Right cardiac atrium (tissue), 5 donors: ENCODE measurements at regions not wholly inside any gene's neighbourhood (a gene's known extent, or its start where the extent isn't known, plus 50 kb on each side); places are given as distances from the start of the nearest gene placed in this dataset.
"Not testable (repeated sequence)": the region's sequence is repeated elsewhere in the genome, so short reads cannot be mapped to it uniquely, and the experiment has no call there.

Experiments used
- ATAC-seq, 2 donors: fragments of 200-7000 bp; cut with Tn5 transposase; one replicate each; pipeline versions ENCODE4 v1.8.0 to v1.9.1; 2020; ENCODE audit warnings: moderate library complexity in 2 of 2, mild to moderate bottlenecking in 1 of 2
- DNase-seq, 3 donors: peaks; one replicate each; pipeline ENCODE4 v3.0.0-alpha.2; 2020
- H3K27ac ChIP-seq: one replicate; pipeline ENCODE4 v1.5.1; 2013; ENCODE audit warnings: mild to moderate bottlenecking, low read length, control low read depth, moderate library complexity
- H3K27me3 ChIP-seq: one replicate; pipeline ENCODE4 v1.6.1; 2013; ENCODE audit not compliant: control insufficient read depth, insufficient read depth
- H3K4me1 ChIP-seq: one replicate; pipeline ENCODE4 v1.6.1; 2013; ENCODE audit warnings: low read length; ENCODE audit not compliant: control insufficient read depth, insufficient read depth
- H3K4me3 ChIP-seq: one replicate; pipeline ENCODE4 v1.5.1; 2013; ENCODE audit warnings: low read length, control low read depth
- H3K9me3 ChIP-seq: one replicate; pipeline ENCODE4 v1.6.1; 2013; ENCODE audit warnings: low read length; ENCODE audit not compliant: control insufficient read depth
- WGBS: extraction: QIAGEN DNeasy Blood & Tissue Kit; methylation state at CpG from one replicate; pipeline ENCODE4 v1.1.7; 2013; 5-methylcytosine and 5-hydroxymethylcytosine counted together
- intact Hi-C, 4 donors: fragments of 100-400 bp; cut with DNase I; formaldehyde crosslinking; loops; one replicate each; pipeline versions ENCODE4 v1.11.0 to v1.14.0; 2022 to 2023
- donor health status: healthy with polysubstance abuse.
- donor health status: DM: no; HTN: yes; CAD: no.
- donor health status: DM: no; HTN: no; CAD: no.
- donor health status: DM: no; HTN: yes; CAD: no; lungs with severe emphysema.
- donor health status: DM: yes; HTN: yes; CAD: no.

GRCh38 chr5:175347027-175347426 is 97.0 kb downstream of the DRD1 start:
- intact Hi-C loops = no loop called here
- WGBS = 40% methylated on average over 5 of the region's 5 CpGs

GRCh38 chr5:175344331-175345195 is 99.4 kb downstream of the DRD1 start:
- 27% methylated on average over 4 of the region's 4 CpGs for WGBS
- no peak for ATAC-seq
- H3K4me3 ChIP-seq = no peak overlapping the region
- intact Hi-C loops = no loop called here
- no peaks in the 10 kb centered on the region for H3K9me3 ChIP-seq
- no peak for DNase-seq
- no peaks in the 10 kb centered on the region for H3K27me3 ChIP-seq
- H3K4me1 ChIP-seq = no peaks in the 10 kb centered on the region
- H3K27ac ChIP-seq = no peak overlapping the region

More at GRCh38 chr5:175347027-175347426, 97.0 kb downstream of the DRD1 start:
- H3K27me3 ChIP-seq = no peaks in the 10 kb centered on the region
- no peaks in the 10 kb centered on the region for H3K4me1 ChIP-seq
- H3K4me3 ChIP-seq = no peak overlapping the region
- H3K27ac ChIP-seq = no peak overlapping the region
- DNase-seq (no peak), ATAC-seq (no peak)
- no peaks in the 10 kb centered on the region for H3K9me3 ChIP-seq

- intact Hi-C loops = no loop called here
- DNase-seq = no peak
- no peaks in the 10 kb centered on the region for H3K4me1 ChIP-seq
Measured at GRCh38 chr5:175343308-175343707, 100.7 kb downstream of the DRD1 start.

GRCh38 chr5:175340180-175340579 is 103.8 kb downstream of the DRD1 start:
- Histone ChIP-seq H3K9me3 (no peaks in the 10 kb centered on the region), H3K27me3 (no peaks in the 10 kb centered on the region), H3K27ac (no peak overlapping the region), H3K4me1 (no peaks in the 10 kb centered on the region), H3K4me3 (no peak overlapping the region)
- intact Hi-C loops = no loop called here
- WGBS = 76% methylated on average over 2 of the region's 2 CpGs
- ATAC-seq (no peak), DNase-seq (no peak)

More at GRCh38 chr5:175343308-175343707, 100.7 kb downstream of the DRD1 start:
- WGBS = 80% methylated on average over 2 of the region's 2 CpGs
- ATAC-seq = no peak
- Histone ChIP-seq H3K4me3 (no peak overlapping the region), H3K9me3 (no peaks in the 10 kb centered on the region), H3K27me3 (no peaks in the 10 kb centered on the region), H3K27ac (no peak overlapping the region)

- intact Hi-C loops = no loop called here
- no peak overlapping the region for H3K27ac ChIP-seq
- 87% methylated on average over 3 of the region's 3 CpGs for WGBS
Measured at GRCh38 chr5:175337680-175338079, 106.3 kb downstream of the DRD1 start.

GRCh38 chr5:175336781-175337180 is 107.2 kb downstream of the DRD1 start:
- H3K27me3 ChIP-seq = no peaks in the 10 kb centered on the region
- H3K4me3 ChIP-seq = no peak overlapping the region
- 42% methylated on average over 2 of the region's 2 CpGs for WGBS
- ATAC-seq (no peak), DNase-seq (no peak)
- no peak overlapping the region for H3K27ac ChIP-seq
- intact Hi-C loops = no loop called here
- H3K9me3 ChIP-seq = no peaks in the 10 kb centered on the region
- H3K4me1 ChIP-seq = no peaks in the 10 kb centered on the region

More at GRCh38 chr5:175337680-175338079, 106.3 kb downstream of the DRD1 start:
- Histone ChIP-seq H3K27me3 (no peaks in the 10 kb centered on the region), H3K9me3 (no peaks in the 10 kb centered on the region), H3K4me1 (no peaks in the 10 kb centered on the region), H3K4me3 (no peak overlapping the region)
- ATAC-seq = no peak
- DNase-seq = no peak

GRCh38 chr5:175335691-175336090 is 108.3 kb downstream of the DRD1 start:
- H3K4me1 ChIP-seq = no peaks in the 10 kb centered on the region
- 49% methylated on average over 5 of the region's 5 CpGs for WGBS

GRCh38 chr5:175331173-175332036 is 112.6 kb downstream of the DRD1 start:
- H3K4me1 ChIP-seq, H3K9me3 ChIP-seq, intact Hi-C loops, DNase-seq, H3K4me3 ChIP-seq, H3K27ac ChIP-seq, ATAC-seq, H3K27me3 ChIP-seq: not testable (repeated sequence)
- WGBS = 65% methylated on average over 14 of the region's 14 CpGs

More at GRCh38 chr5:175335691-175336090, 108.3 kb downstream of the DRD1 start:
- H3K27ac ChIP-seq = no peak overlapping the region
- H3K9me3 ChIP-seq = no peaks in the 10 kb centered on the region
- intact Hi-C loops = no loop called here
- ATAC-seq (peak in 1 of 2 donors; percentile 34), DNase-seq (no peak)
- no peaks in the 10 kb centered on the region for H3K27me3 ChIP-seq
- no peak overlapping the region for H3K4me3 ChIP-seq

- no peaks in the 10 kb centered on the region for H3K4me1 ChIP-seq
- DNase-seq = no peak
- H3K27ac ChIP-seq = no peak overlapping the region
- H3K27me3 ChIP-seq = no peaks in the 10 kb centered on the region
- no peak for ATAC-seq
- intact Hi-C loops = no loop called here
- H3K4me3 ChIP-seq = no peak overlapping the region
- H3K9me3 ChIP-seq = no peaks in the 10 kb centered on the region
- WGBS = 74% methylated on average over 6 of the region's 6 CpGs
Measured at GRCh38 chr5:175329976-175330375, 114.0 kb downstream of the DRD1 start.

GRCh38 chr5:175328687-175329086 is 115.3 kb downstream of the DRD1 start:
- intact Hi-C loops = no loop called here

GRCh38 chr5:175328176-175328575 is 115.8 kb downstream of the DRD1 start:
- intact Hi-C loops = no loop called here
- Histone ChIP-seq H3K27me3 (no peaks in the 10 kb centered on the region), H3K27ac (no peak overlapping the region), H3K9me3 (no peaks in the 10 kb centered on the region), H3K4me3 (no peak overlapping the region), H3K4me1 (no peaks in the 10 kb centered on the region)
- WGBS = 61% methylated on average over 4 of the region's 4 CpGs
- no peak for ATAC-seq
- no peak for DNase-seq

More at GRCh38 chr5:175328687-175329086, 115.3 kb downstream of the DRD1 start:
- Histone ChIP-seq H3K9me3 (no peaks in the 10 kb centered on the region), H3K4me3 (no peak overlapping the region), H3K27me3 (no peaks in the 10 kb centered on the region), H3K4me1 (no peaks in the 10 kb centered on the region), H3K27ac (no peak overlapping the region)
- DNase-seq (no peak), ATAC-seq (no peak)
- WGBS = 70% methylated on average over 3 of the region's 3 CpGs
